OCI-LY7 (cell line): ENCODE measurements at regions not wholly inside any gene's neighbourhood (a gene's known extent, or its start where the extent isn't known, plus 50 kb on each side); places are given as distances from the start of the nearest gene placed in this dataset.

Experiments used
- CTCF ChIP-seq: fragments of 200-600 bp; sonication (generic); conservative IDR thresholded peaks from 2 replicates; pipeline ENCODE4 v1.5.1; 2014; ENCODE audit warnings: mild to moderate bottlenecking, antibody characterized with exemption, low read length, moderate library complexity, mixed read lengths
- EZH2phosphoT487 ChIP-seq: fragments of 200-600 bp; sonication (generic); IDR thresholded peaks from 2 replicates; pipeline ENCODE4 v1.6.1; 2018; ENCODE audit warnings: low read depth, borderline replicate concordance, mild to moderate bottlenecking, mixed run types, antibody characterized with exemption, low read length, moderate library complexity, mixed read lengths

GRCh38 chr2:9724565-9724964 is 93.8 kb upstream of the YWHAQ start:
- TF ChIP-seq CTCF (no peak), EZH2phosphoT487 (no peak)
